Inflammatory macrophage (primary cell): ENCODE measurements at regions not wholly inside any gene's neighbourhood (a gene's known extent, or its start where the extent isn't known, plus 50 kb on each side); places are given as distances from the start of the nearest gene placed in this dataset.
"Not testable (repeated sequence)": the region's sequence is repeated elsewhere in the genome, so short reads cannot be mapped to it uniquely, and the experiment has no call there.

Experiments used
- DNase-seq, 2 donors: peaks; one replicate each; pipeline ENCODE4 v3.0.0-alpha.2; 2020 to 2022

DNA sequence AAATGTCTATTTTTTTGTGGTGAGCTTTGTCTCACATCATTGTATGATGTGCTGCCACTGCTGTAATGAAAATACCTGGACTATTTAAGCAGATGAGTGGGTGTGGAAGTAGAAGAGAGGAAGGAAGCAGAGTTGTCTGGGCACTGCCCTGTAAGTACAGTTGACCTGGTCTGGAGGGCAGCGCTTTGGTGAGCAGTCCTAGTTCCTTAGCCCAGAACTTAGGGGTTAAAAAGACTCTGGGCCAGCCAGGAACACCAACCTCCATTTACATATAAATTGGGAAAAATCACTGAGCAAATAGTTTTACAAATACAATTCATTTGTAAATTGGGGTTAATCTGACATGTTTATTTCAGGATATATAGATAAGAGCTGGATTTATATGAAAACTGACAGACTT lies 347.1 kb upstream of the FAT1 start:
- no peak for DNase-seq

GRCh38 chr4:187071946-187072600 lies 348.4 kb upstream of the FAT1 start:
- no peak for DNase-seq

DNA sequence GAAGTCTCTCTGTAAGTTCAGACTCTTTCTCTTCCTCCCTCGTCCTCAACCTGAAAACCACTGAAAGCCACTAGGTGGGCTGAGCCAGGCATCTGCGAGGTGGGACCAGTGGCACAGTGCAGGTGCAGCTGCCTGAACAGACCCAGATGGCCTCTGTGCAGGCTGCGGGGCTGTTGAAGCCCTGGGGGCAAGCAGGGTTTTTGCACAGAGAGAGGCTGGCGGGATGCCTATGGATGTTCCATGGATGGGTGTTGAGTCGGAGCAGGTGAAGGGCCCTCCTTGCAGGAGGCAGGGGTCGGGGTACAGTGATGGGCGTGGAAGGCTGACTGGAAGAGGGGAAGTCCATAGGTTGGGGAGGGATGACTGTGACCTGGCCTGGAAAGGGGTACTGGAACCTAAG lies 350.2 kb upstream of the FAT1 start:
- no peak for DNase-seq

- no peak for DNase-seq
These were observed 351.9 kb upstream of the FAT1 start for GRCh38 chr4:187075514-187075913.

GRCh38 chr4:187077744-187078401 lies 354.2 kb upstream of the FAT1 start:
- no peak for DNase-seq

GRCh38 chr4:187084701-187085100 lies 361.0 kb upstream of the FAT1 start:
- DNase-seq = no peak

DNA sequence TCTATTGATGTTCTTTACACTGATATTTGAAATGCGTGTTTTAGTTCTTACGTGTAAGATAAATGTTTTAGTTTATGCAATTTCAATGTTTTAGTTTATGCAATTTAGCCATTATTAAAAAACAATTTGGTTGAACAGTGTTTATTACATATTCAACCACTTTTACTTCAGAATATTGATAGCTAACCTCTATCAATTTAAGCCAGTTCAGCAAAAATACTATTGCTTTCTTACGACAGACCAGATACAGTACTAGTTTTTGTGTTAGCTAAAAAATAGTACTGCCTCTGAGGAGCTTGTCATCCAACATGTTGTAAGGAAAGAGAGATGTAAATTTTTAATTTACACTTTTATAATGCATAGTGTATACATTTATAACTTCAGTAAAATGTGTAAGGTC lies 361.7 kb upstream of the FAT1 start:
- no peak for DNase-seq

- no peak for DNase-seq
These were observed 362.5 kb upstream of the FAT1 start for GRCh38 chr4:187086151-187086550.

DNA sequence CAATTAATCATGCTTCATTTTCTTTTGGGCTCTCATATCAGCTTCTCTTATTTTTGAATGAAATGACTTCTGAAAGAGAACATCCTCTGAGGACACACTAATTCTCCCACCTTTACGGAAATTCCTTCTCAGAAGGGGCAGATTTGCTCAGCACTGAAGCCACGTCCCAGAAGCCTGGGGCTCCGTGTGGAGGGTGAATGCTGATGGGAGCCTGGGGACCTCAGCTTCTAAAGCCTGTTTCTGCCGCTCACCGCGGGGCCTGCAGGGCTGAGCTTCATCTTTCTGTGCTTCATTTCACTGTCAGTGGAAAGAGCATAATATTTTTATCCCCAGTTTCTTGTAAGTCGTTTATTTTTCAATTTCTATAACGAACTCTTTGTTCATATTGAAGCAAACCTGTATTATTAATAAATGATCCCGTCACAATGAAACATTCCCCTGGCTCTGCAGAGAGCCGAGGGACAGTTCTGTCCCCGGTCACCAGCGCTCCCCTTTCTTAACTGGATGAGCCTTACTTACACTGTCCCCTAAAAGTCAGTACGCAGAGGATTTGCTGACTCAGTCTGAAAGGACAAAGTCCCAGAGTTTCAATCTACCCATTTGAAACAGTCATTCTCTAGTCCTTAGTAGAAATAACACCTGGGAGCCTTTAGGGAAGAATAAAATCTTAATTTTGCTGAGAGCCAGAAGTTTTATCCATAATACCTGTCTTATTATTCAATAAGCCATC lies 364.6 kb upstream of the FAT1 start:
- no peak for DNase-seq

DNA sequence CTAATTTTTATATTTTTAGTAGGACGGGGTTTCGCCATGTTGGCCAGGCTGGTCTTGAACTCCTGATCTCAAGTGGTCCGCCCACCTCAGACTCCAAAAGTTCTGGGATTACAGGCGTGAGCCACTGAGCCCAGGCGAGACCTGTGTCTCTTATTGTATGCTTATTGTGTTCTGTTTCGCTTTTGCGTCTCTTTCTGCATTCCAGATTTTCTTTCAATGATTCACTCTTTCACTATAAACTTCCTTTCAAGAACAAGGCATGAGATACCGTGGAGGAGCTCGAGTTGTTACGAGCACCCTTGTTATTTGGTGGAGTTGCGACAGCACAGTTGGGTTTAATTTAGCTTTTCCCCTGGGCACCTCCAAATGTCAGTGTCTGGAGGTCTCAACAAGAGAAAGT lies 366.7 kb upstream of the FAT1 start:
- DNase-seq = no peak

- DNase-seq = not testable (repeated sequence)
These were observed 367.2 kb upstream of the FAT1 start for GRCh38 chr4:187090832-187091231.

DNA sequence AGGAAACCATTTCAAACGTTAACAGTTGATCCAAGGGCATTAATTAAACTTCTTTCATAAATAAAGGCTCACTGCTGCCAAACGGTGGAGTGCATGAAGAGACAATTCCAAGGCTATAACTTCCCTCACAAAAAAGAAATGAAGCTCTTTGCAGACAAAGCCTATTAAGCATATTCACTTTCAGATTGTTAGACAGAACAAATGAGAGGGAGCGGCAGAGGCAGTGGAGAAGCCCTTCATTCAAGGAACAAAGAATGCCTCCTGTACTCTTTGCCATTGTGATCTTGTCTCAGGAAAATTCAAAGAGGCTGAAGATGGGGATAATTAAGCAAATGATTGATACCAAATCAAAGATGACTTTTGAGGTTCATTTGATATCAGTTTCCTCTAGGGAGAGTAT lies 370.5 kb upstream of the FAT1 start:
- no peak for DNase-seq

DNA sequence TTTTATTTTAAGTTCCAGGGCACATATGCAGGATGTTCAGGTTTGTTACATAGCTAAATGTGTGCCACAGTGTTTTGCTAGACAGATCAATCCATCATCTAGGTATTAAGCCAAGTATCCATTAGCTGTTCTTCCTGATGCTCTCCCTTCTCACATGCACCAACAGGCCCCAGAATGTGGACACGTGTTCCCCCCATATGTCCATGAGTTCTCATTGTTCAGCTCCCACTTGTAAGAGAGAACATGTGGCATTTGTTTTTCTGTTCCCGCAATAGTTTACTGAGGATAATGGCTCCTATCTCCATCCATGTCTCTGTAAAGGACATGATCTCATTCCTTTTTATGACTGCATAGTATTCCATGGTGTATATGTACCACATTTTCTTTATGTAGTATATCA lies 374.8 kb upstream of the FAT1 start:
- DNase-seq = no peak

GRCh38 chr4:187103351-187103750 lies 379.7 kb upstream of the FAT1 start:
- DNase-seq = no peak

GRCh38 chr4:187108845-187109244 lies 385.2 kb upstream of the FAT1 start:
- no peak for DNase-seq

DNA sequence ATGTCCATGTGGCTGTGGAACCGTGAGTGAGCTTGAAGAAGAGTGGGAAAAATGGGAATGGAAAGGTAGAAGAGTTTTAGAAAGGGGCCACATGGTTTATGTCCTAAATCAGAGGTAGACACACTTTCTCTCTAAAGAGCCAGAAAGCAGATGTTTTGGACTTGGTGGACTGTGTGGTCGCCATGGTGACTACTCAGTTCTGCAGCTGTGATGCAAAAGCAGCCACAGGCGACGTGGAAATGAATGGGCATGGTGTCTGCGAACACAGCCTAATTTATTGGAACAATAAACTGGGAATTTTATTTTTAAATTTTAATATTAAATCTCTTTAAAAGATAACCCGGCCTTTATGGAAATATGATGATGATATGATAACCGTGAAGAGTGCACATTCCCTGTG lies 386.0 kb upstream of the FAT1 start:
- DNase-seq = no peak

DNA sequence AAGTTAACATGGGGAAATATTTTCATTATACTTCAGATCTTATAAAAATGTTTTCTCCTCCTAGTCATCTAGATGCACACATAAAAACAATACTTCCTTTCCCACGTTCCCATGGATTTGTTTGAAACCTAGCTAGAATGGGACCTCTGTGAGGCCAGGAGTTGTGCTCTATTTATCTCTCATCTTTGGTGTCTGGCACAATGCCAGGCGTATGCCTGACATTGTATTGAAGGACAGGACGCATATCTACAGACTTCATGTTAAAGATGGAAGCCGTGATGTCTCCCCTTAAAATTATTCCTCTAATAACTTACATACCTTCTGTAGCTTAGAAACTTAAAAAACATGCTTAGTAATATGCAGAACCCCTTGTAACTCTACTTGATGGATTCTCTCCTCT lies 394.5 kb upstream of the FAT1 start:
- DNase-seq = no peak

DNA sequence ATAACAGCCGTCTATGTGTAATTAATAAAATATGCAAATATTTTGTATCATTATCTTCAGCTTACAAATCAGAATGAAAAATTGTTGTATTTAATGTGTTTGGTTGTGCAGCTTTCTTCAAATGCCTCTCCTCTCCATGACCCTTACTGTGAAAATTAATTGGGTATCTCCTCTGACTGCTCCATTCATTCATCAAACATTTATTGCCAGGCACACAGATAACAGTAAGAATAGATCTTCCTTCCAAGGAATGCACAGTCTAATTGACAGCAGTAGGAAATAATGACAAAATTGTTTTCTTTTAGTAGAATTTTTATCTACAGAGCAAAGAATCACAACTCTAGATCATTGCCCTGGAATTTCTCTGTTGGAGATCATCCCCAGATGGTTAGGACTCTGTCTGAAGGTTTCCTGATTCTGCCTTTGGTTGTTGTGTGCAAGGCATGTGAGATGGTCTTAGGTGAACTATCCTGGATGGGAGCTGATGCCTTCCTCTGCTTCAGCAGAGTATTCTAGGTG lies 395.0 kb upstream of the FAT1 start:
- DNase-seq = no peak

DNA sequence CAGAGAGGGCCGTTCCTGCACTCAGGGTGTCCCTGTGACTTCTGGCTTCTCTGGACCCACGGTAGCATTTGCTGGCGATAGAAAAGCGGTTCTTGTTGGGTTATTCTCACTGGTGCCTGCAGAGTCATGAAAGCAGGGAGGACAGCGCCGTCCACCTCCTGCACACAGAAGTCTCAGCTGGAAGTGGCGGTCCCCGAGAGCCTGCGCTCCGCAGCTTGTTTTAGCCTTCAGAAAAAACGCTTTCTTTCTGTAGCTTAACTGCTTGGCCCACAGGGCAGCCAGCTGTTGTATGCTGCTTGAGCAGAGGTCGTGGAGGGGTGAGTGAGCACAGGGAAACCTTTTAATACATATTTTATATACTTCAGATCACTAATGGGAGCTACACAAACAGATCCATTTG lies 400.7 kb upstream of the FAT1 start:
- no peak for DNase-seq

GRCh38 chr4:187125062-187125461 lies 401.4 kb upstream of the FAT1 start:
- DNase-seq = no peak

DNA sequence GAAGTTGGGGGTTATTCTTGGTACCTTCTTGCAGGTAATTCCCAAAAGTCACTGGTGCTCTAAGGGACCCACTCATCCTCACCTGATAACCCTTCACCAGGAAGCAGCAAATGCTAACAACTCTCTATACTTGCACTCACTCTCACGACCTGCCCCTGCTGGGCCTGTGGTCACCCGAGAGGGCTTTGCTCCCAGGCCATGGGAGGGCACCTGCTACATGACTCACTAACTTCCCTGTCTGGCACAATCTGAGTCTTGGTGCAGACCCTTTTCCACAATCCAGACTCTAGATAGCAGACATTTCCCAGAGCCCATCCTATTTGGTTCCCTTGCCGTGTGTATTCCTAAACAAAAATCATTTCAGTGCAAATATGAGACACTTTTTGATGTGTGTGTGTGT lies 403.8 kb upstream of the FAT1 start:
- DNase-seq = no peak

DNA sequence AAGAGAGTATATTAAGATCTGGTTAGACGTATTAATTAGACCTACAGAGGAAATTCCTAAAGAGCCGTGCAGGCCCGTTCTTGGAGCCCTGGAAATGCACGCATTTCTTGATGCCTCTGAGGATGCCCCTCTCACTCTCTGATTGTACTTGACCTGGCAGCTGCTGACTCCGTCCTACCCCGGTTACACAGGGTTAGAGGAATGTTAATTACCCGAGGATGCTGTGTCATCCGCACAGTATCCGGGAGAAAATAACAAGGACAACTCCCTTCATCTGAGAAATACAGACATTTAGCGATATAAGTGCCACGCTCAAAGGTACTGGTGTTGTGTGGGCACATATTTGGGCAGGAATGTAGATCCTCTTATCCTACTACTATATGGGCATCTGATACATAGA lies 404.6 kb upstream of the FAT1 start:
- no peak for DNase-seq

DNA sequence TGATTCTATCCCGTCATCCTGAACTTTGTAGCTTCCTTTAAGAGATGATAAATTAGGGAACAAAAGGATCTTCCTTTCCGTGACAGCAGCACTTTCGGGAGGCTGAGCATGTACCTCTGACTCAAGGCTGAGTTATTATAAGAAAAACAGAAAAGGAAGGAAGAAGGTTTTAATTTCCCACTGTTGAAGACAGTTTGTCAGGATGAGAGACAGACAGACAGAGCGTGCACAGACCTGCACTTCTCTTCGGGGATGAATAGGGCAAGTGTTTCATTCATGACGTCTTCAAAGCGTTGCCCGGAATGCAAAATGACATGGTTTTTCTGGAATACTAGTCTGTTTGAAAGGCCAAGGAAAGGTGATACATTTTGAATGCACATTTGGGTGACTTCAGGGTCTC lies 405.3 kb upstream of the FAT1 start:
- DNase-seq = no peak

DNA sequence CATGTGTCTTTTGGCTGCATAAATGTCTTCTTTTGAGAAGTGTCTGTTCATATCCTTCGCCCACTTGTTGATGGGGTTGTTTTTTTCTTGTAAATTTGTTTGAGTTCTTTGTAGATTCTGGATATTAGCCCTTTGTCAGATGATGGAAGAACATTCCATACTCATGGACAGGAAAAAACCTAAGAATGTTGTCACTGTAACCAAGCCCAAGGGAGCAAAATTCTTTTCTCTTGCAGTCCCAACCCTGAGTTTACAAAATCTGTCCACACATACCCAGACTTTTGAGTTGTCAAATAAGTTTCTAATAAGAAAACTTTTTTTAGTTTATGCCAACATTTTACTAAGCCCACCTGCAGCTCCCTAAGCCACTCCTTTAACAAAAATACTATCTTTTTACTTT lies 408.2 kb upstream of the FAT1 start:
- not testable (repeated sequence) for DNase-seq
